NOMO-1 (cell line): ENCODE measurements at regions not wholly inside any gene's neighbourhood (a gene's known extent, or its start where the extent isn't known, plus 50 kb on each side); places are given as distances from the start of the nearest gene placed in this dataset.

Source experiments
- DNase-seq, 2 experiments: peaks; one replicate each; lab custom pipeline; 2025; ENCODE audit not compliant: unreplicated experiment in 2 of 2; lab: John Stamatoyannopoulos, UW

DNA sequence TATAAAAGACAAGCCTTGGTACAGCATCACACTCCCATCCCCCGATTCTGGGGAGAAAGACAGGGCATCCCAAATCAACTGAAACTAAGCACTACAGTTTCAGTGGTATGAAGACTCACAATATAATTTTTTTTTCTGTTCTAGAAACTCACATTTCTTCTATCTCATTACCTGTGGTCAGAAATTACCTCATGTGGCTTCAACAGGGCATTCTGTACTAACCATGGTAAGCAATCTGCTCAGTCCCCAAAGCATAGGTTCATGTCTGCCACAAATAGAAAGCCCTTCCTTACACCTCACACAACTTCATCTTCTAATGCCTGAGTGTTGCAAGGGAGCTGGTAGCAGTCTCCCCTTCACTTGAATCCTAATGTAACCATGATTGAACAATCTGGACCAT lies 147.4 kb upstream of the POU2AF2 start:
- no peak for DNase-seq

DNA sequence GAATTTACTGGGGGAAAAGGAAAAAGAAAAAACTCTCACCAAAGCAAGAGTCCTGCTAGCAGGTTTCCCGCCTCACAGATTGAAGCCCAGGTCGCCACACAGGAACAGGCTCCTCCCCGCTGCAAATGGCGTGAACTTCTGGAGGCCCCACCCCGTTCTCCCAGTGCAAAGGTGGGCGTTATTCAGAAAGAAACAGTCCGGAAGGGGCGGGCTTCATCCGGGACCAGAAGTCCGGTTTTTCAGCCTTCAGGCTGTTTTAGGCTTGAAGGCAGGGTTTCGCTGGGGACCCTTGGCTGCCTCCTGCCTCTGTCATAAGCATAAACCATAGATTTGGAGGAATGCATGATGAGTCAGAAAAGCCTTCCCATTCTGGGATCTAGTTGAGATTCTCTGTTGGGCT lies 148.3 kb upstream of the POU2AF2 start:
- DNase-seq = peak; percentile 43 to 44

GRCh38 chr11:111095327-111095726 lies 150.2 kb upstream of the POU2AF2 start:
- DNase-seq = no peak

DNA sequence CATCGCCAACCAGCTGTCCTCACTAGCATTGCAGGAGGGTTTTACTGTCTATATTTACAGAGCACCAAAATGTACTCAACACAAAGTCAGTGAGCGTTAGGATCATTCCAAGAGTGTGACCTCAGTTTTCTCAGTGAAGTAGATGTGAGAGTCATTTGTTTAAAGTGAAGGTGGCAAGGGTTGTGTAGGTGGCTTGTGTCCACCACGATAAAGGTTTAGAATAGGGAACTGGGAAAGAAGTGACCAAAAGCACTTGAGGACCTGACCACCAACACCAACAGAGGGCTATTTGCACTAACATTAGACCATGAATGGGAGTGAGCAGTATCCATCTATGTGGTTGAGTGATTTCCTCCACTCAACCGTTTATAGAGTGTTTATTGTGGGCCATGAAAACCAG lies 152.5 kb upstream of the POU2AF2 start:
- no peak for DNase-seq

DNA sequence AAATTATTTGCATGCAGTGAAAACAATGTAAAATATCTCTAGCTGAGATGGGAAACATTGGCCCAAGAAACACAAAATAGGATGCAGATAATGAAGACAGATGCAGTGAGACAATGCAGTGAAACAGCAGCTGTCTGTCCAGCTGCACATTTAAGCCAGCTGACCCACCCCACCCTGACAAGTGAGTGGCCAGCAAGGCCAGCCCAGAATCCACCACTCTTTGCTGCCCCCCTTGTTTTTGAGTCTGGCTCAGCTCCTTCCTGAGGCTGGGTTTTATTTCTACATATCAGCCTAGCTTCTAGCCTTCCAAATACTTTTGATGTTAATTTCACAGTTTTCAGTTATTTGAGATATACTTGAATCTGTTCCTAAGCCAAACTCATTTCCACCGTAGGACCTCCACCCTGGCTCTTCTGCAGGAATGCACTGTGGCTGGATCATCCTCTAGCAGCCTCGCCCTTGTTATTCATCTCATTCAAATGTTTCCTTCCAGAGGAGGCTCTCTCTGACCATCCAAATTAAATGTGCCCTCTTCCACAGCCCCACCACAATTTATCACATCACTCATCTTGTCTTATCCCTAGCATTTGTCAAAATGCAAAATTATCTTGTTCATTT lies 154.1 kb upstream of the POU2AF2 start:
- no peak for DNase-seq

DNA sequence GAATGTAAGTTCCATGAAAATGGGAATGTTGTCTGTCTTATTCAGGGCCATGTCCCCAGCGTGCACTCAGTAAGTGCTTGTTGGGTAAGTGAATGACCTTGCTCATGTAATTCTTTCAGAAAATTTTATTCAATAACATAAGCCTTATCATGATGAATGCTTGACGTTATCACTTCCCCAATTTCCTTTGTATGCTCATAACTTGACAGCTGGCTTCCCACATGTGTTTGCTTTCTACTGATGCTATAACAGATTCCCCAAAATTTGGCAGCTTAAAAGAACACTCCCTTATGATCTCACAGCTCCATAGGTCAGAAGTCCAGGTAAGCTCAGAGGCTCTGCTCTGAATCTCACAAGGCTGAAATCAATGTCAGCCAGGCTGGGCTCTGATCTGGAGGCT lies 155.8 kb upstream of the POU2AF2 start:
- no peak for DNase-seq

DNA sequence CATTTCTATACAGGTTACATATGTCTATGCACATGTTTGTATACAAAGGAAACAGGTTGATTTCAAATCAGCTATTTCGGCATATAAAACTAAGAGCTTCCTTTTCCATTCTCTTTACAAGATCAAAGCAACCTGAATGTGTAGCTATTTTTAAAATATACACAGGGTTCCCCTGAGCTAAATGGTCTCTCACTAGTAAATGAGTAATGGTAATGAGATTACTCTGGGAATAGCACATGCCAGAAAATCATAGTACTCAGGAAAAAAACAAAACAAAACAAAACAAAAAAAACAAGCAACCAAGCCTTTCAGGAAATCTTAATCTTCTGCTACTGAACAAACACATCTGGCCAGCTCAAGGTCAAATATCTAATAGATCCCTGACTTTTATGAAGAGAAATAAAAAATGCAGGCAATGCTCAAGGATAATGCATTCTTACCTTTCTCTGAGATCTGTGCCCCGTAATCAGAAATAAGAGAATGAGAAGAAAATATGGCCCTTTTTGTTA lies 156.6 kb upstream of the POU2AF2 start:
- no peak for DNase-seq

DNA sequence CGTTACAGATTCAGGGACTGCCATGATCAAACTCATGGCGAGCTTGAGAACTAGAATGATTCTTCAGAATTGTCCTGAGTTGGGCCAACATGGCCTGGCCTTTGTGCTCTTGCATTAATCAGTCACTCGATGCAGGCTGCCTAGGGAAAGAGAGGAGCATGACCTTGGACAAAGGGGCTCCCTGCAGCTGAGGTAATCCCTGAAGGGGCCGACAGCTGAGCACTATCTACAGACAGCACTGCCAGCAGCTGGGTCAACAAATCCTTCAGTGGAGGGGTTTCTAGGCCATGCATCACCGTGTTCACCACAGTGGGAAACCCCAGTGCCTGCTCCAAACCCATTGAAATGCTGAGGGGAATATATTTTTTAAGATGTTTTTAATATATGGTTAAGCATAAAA lies 159.5 kb upstream of the POU2AF2 start:
- no peak for DNase-seq

DNA sequence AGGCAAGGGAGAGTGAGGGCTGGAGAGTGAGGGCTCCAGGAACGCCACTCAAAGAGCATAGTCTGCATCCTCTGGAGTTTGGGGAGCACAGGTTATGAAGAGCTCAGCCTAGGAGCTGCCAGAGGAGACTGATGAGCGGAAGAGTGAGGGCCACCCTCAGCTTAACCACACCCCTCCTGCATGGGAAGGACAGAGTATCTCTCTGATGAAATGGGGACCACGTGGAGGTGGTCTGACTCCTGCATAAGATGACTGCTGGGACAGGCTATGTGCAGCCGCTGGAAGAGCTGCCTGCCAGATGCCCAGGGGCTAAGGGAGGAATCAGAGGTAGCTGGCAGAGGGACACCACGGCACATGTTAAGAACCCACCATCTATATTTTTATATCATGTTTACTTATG lies 162.9 kb upstream of the POU2AF2 start:
- DNase-seq = no peak

DNA sequence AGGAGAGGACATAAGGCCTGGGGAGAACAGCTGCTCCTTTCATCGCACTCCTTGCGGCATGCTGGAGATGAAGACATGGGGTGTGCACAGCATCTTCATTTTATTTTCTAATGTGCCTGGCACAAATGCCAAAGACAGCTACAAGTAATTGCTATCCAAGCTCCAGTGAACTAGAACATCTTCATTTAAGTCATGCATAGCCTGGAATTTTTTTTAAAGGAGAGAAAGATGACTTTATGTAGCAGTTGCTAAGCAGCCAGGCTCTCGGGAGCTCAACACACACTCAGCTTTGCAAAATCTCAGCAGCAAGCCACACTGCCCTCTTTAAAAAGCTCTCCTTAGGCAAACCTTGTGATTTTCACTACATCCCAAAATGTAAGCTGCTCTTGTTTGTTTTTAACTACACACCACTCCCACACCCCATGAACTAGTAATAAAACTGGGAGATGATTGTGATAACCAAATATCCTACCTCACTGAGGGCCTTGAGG lies 164.5 kb upstream of the POU2AF2 start:
- DNase-seq = no peak

DNA sequence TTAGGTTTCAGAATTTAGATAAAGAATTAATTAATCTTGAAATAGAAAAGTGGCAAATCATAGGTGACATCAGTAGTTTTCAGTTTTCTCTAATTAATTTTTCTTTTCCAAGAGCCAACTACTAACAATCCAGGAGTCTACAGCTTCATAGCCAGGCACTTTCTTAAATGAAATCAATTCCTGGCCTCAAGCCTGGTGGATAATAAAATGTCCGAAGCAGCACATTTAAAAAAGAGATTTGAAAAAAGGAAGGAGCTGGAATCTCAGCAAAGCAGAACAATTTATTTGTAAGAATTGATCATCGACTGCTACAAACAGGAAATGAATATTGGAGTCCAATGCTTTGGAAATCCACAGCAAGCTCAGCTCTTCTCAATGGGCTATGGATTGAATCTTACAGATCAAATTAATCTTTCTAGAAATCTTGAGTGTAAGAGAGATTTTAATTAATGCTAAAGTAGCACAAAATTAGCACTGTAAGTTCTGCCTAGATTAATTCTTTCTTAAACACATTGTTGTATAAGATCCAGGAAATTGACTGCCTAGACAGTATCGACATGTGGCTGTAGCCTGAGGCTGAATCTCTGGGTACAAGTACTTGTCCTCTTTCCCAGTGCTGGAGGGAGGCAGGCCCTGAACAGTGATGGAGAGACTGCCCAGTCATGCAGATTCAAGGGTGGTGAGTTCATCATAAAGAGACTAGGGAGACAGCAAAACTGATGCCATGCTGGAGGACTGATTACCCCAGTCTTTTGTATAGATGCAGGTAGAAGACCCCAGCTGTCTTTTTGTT lies 167.8 kb upstream of the POU2AF2 start:
- DNase-seq = no peak

DNA sequence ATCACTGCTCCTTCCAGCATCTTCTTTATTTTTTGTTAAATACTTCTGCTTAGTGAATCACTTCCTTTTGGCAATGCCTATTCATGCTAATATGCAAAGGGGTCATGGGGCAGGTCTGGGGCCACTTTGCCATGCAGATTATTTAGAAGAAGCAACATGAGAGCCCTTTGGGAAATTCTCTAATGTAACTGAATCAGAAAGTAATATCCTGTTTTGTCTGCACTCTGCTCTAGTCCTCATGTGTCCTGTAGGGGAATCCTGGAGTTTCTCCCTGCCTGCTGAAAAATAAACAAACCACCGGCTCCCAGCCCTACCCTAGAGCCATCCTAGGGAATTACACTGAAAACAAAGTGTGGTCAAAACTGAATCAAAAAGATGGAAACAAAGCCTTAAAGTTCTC lies 176.5 kb upstream of the POU2AF2 start:
- peak; percentile 0 to 1 for DNase-seq

DNA sequence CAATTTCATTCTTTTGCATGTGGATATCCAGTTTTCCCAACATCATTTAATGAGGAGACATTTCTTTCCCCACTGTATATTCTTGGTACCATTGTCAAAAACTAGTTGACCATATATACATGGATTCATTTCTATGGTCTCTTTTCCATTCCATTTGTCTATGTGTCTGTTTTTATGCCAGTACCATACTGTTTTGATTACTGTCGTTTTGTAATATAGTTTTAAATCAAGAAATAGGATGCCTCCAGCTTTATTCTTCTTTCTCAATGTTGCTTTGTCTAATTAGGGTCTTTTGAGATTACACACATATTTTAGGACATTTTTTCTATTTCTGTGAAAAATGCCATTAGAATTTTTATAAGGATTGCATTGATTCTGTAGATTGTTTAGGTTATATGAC lies 177.5 kb upstream of the POU2AF2 start:
- no peak for DNase-seq

DNA sequence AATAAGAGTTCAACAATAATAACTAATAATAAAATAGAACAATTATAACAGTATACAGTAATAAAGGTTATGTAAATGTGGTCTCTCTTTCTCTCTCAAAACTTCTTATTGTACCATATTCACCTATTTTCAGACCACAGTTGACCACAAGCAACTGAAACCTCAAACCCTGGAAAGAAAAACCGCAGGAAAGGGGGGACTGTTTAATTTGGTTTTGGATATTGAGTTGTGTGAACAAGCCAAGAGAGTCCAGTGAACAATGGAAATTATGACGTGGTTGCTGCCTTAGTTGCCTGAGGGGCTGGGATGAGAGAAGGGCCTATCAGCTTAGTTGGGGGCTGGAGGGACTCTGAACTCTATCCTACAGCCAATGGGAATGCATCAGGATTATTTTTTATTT lies 178.7 kb upstream of the POU2AF2 start:
- no peak for DNase-seq

DNA sequence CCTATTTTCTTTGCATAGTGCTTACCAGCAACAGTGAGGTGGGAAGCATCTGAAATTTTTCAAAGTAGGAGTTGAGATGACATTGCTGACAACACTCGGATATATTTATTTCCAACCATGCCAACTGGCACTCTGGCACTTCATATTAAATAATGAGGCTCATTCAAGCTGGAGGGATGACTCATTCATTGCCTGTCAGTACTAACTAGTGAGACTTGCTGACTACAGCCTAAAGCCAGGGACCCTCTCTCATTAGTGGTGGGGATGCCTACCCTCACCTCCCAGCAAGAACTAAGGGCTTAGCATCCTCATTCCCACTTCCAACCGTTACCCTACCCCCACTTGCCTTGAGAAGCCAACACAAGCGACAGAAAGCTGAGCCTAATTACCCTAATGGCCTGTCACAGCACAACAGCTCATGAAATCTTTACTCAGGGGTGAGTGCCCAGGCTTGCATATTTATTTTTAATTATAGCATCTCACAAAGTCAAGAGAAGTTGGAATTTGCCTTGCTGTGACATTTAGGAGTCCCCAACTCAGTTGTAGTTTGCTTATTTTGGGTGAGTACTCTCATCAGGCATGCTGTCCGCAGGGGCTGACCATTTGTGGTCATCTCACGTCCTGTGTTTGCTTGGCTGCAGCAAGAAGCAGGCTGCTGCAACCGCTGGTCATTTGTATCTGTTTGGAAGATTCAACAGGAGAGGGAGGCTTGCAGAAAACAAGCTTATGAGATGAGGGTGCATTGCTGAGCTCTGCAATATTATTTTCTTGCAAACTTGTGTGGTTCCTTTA lies 181.6 kb upstream of the POU2AF2 start:
- DNase-seq = no peak

GRCh38 chr11:111062420-111062819 lies 183.1 kb upstream of the POU2AF2 start:
- DNase-seq = no peak

DNA sequence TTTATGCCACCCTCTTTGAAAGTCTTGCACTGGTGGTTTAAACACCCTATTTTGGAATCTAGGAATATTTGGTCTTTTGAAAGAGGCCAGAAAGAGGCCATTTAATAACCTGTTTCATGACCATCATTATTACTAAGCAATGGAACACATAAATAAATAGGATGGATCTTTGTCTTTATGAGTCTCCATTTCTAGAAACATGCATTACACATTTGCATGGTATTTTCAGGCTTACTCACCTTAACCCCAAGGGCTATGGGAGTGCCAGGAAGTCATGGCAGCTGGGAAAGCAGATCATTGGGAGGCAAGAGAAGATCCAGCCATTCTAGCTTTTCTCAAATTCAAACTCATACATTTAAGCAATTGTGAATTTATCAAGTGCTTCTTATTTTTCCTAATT lies 185.8 kb upstream of the POU2AF2 start:
- no peak for DNase-seq

DNA sequence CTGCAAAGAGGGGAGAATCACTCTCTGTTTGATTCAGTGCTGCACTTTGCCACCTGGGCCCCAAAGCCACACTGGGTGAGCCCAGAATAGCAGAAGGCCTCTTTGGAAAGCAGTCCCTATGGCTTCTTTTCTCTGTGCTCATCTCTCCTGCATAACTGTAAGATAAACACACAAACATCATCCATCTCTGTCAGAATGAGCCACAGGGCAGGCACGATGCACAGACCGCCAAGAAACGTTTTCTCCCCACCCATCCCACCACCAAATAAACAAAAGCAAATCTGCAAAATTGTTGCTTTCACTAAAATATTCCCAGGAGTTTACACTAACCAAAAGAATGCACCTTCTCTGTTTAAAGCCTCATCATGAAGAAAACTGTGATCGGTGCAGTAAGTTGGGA lies 196.4 kb upstream of the POU2AF2 start:
- no peak for DNase-seq

DNA sequence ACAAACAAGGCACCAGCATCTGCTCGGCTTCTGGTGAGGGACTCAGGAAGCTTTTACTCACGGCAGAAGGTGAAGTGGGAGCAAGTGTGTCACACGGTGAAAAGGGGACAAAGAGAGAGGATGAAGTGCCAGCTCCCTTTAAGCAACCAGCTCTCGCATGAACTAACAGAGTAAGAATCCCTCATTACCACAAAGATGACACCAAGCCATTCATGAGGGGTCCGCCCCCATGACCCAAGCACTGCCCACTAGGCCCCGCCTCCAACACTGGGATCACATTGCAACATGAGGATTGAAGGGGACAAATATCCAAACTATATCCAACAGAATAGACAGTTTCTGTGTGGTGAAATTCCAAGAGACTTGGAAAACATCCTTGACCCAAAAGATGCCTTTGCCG lies 198.2 kb upstream of the POU2AF2 start:
- no peak for DNase-seq

- no peak for DNase-seq
Observed at GRCh38 chr11:111046291-111046690, 199.2 kb upstream of the POU2AF2 start.

DNA sequence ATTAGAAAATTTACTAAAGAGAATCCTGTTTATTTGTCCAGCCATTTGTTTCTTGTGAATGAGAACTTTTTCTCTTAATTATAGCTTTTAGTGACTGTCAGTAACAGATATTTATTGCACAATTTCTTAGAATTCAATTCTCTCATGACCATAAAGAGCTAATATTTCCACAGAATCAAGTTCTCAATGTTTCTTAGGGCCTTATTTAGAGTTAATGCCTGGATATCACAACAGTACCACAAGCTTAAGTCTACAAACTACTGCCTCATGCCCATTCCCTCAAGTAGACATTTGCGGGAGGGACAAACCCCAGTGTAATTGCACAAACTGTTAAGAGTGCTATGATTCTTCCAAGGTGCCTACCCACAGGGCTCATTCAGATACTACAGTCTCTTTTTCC lies 199.7 kb upstream of the POU2AF2 start:
- DNase-seq = no peak
